ENCODE measurements at regions not wholly inside any gene's neighbourhood (a gene's known extent, or its start where the extent isn't known, plus 50 kb on each side); places are given as distances from the start of the nearest gene placed in this dataset.

DNA sequence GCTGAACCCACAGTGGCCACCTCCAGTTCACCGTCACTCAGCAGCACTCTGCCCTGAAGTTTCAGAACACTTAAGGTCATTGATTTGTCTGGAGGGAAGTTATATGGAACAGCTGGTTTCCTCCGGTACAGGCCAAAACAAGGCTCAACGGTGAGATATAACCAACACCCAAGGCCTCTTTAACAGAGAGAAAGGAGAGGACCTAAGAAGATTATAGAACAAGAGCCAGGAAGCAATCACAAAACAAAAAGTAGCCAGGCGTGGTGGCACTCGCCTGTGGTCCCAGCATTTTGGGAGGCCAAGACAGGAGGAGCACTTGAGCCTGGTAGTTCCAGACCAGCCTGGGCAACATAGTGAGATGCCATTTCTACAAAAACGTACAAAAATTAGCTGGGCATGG lies 290.7 kb downstream of the SKIDA1 start:
- 93% methylated on average over 6 of the region's 6 CpGs for WGBS
- Histone ChIP-seq H3K27ac (ENCODE audit: low read depth in 1 of 2, low read length in 1 of 2) (no peak overlapping the region), H3K9me3 (ENCODE audit: control insufficient read depth in 2 of 2, insufficient read depth in 1 of 2, low read length in 1 of 2) (no peaks in the 10 kb centered on the region), H3K4me3 (ENCODE audit: low read length in 2 of 2) (no peak overlapping the region), H3K27me3 (ENCODE audit: control insufficient read depth in 2 of 2, insufficient read depth in 1 of 2, low read length in 1 of 2) (no peaks in the 10 kb centered on the region), H3K36me3 (ENCODE audit: control insufficient read depth in 2 of 2, insufficient read depth in 2 of 2, low read length in 1 of 2) (no peaks in the 10 kb centered on the region), H3K4me1 (ENCODE audit: control insufficient read depth in 2 of 2, insufficient read depth in 2 of 2, low read length in 2 of 2) (no peaks in the 10 kb centered on the region)
- DNase-seq (ENCODE audit: low read depth in 6 of 9, low spot score in 9 of 9): no peak

- Histone ChIP-seq H3K9me3 (ENCODE audit: control insufficient read depth in 2 of 2, insufficient read depth in 1 of 2, low read length in 1 of 2) (no peaks in the 10 kb centered on the region), H3K36me3 (ENCODE audit: control insufficient read depth in 2 of 2, insufficient read depth in 2 of 2, low read length in 1 of 2) (no peaks in the 10 kb centered on the region), H3K27ac (ENCODE audit: low read depth in 1 of 2, low read length in 1 of 2) (no peak overlapping the region), H3K4me1 (ENCODE audit: control insufficient read depth in 2 of 2, insufficient read depth in 2 of 2, low read length in 2 of 2) (no peaks in the 10 kb centered on the region), H3K27me3 (ENCODE audit: control insufficient read depth in 2 of 2, insufficient read depth in 1 of 2, low read length in 1 of 2) (no peaks in the 10 kb centered on the region), H3K4me3 (ENCODE audit: low read length in 2 of 2) (no peak overlapping the region)
- no peak for DNase-seq (ENCODE audit: low read depth in 6 of 9, low spot score in 9 of 9)
Measured at GRCh38 chr10:21230219-21230618, 295.3 kb downstream of the SKIDA1 start.

GRCh38 chr10:21217748-21218367 lies 307.6 kb downstream of the SKIDA1 start:
- no peak for DNase-seq (ENCODE audit: low read depth in 6 of 9, low spot score in 9 of 9)
- Histone ChIP-seq H3K4me1 (ENCODE audit: control insufficient read depth in 2 of 2, insufficient read depth in 2 of 2, low read length in 2 of 2) (no peaks in the 10 kb centered on the region), H3K4me3 (ENCODE audit: low read length in 2 of 2) (no peak overlapping the region), H3K27ac (ENCODE audit: low read depth in 1 of 2, low read length in 1 of 2) (no peak overlapping the region), H3K9me3 (ENCODE audit: control insufficient read depth in 2 of 2, insufficient read depth in 1 of 2, low read length in 1 of 2) (no peaks in the 10 kb centered on the region), H3K27me3 (ENCODE audit: control insufficient read depth in 2 of 2, insufficient read depth in 1 of 2, low read length in 1 of 2) (no peaks in the 10 kb centered on the region), H3K36me3 (ENCODE audit: control insufficient read depth in 2 of 2, insufficient read depth in 2 of 2, low read length in 1 of 2) (no peaks in the 10 kb centered on the region)
- WGBS: 97% methylated on average over 10 of the region's 10 CpGs

- DNase-seq (ENCODE audit: low read depth in 6 of 9, low spot score in 9 of 9): peak in 2 of 9 donors; percentile 4 to 18
- Histone ChIP-seq H3K27me3 (ENCODE audit: control insufficient read depth in 2 of 2, insufficient read depth in 1 of 2, low read length in 1 of 2) (no peaks in the 10 kb centered on the region), H3K4me3 (ENCODE audit: low read length in 2 of 2) (no peak overlapping the region), H3K36me3 (ENCODE audit: control insufficient read depth in 2 of 2, insufficient read depth in 2 of 2, low read length in 1 of 2) (no peaks in the 10 kb centered on the region), H3K4me1 (ENCODE audit: control insufficient read depth in 2 of 2, insufficient read depth in 2 of 2, low read length in 2 of 2) (no peaks in the 10 kb centered on the region), H3K9me3 (ENCODE audit: control insufficient read depth in 2 of 2, insufficient read depth in 1 of 2, low read length in 1 of 2) (no peaks in the 10 kb centered on the region), H3K27ac (ENCODE audit: low read depth in 1 of 2, low read length in 1 of 2) (no peak overlapping the region)
- WGBS: 74% methylated on average over 3 of the region's 3 CpGs
Measured at GRCh38 chr10:21217107-21217506, 308.4 kb downstream of the SKIDA1 start.

- DNase-seq (ENCODE audit: low read depth in 6 of 9, low spot score in 9 of 9): no peak
- 98% methylated on average over 3 of the region's 3 CpGs for WGBS
- H3K9me3 ChIP-seq (ENCODE audit: control insufficient read depth in 2 of 2, insufficient read depth in 1 of 2, low read length in 1 of 2): no peaks in the 10 kb centered on the region
- H3K27me3 ChIP-seq (ENCODE audit: control insufficient read depth in 2 of 2, insufficient read depth in 1 of 2, low read length in 1 of 2): no peaks in the 10 kb centered on the region
- no peak overlapping the region for H3K27ac ChIP-seq (ENCODE audit: low read depth in 1 of 2, low read length in 1 of 2)
- no peaks in the 10 kb centered on the region for H3K4me1 ChIP-seq (ENCODE audit: control insufficient read depth in 2 of 2, insufficient read depth in 2 of 2, low read length in 2 of 2)
- no peak overlapping the region for H3K4me3 ChIP-seq (ENCODE audit: low read length in 2 of 2)
- no peaks in the 10 kb centered on the region for H3K36me3 ChIP-seq (ENCODE audit: control insufficient read depth in 2 of 2, insufficient read depth in 2 of 2, low read length in 1 of 2)
Measured at GRCh38 chr10:21214329-21214728, 311.2 kb downstream of the SKIDA1 start.

- Histone ChIP-seq H3K27me3 (ENCODE audit: control insufficient read depth in 2 of 2, insufficient read depth in 1 of 2, low read length in 1 of 2) (no peaks in the 10 kb centered on the region), H3K27ac (ENCODE audit: low read depth in 1 of 2, low read length in 1 of 2) (no peak overlapping the region), H3K9me3 (ENCODE audit: control insufficient read depth in 2 of 2, insufficient read depth in 1 of 2, low read length in 1 of 2) (no peaks in the 10 kb centered on the region), H3K36me3 (ENCODE audit: control insufficient read depth in 2 of 2, insufficient read depth in 2 of 2, low read length in 1 of 2) (no peaks in the 10 kb centered on the region), H3K4me1 (ENCODE audit: control insufficient read depth in 2 of 2, insufficient read depth in 2 of 2, low read length in 2 of 2) (no peaks in the 10 kb centered on the region), H3K4me3 (ENCODE audit: low read length in 2 of 2) (no peak overlapping the region)
- no peak for DNase-seq (ENCODE audit: low read depth in 6 of 9, low spot score in 9 of 9)
- WGBS: 97% methylated on average over 6 of the region's 6 CpGs
Measured at GRCh38 chr10:21213381-21213780, 312.1 kb downstream of the SKIDA1 start.

GRCh38 chr10:21212912-21213311 lies 312.6 kb downstream of the SKIDA1 start:
- Histone ChIP-seq H3K4me1 (ENCODE audit: control insufficient read depth in 2 of 2, insufficient read depth in 2 of 2, low read length in 2 of 2) (no peaks in the 10 kb centered on the region), H3K9me3 (ENCODE audit: control insufficient read depth in 2 of 2, insufficient read depth in 1 of 2, low read length in 1 of 2) (no peaks in the 10 kb centered on the region), H3K27me3 (ENCODE audit: control insufficient read depth in 2 of 2, insufficient read depth in 1 of 2, low read length in 1 of 2) (no peaks in the 10 kb centered on the region), H3K4me3 (ENCODE audit: low read length in 2 of 2) (no peak overlapping the region), H3K36me3 (ENCODE audit: control insufficient read depth in 2 of 2, insufficient read depth in 2 of 2, low read length in 1 of 2) (no peaks in the 10 kb centered on the region), H3K27ac (ENCODE audit: low read depth in 1 of 2, low read length in 1 of 2) (no peak overlapping the region)
- WGBS: 98% methylated on average over 5 of the region's 5 CpGs
- no peak for DNase-seq (ENCODE audit: low read depth in 6 of 9, low spot score in 9 of 9)

- DNase-seq (ENCODE audit: low read depth in 6 of 9, low spot score in 9 of 9): no peak
- H3K36me3 ChIP-seq (ENCODE audit: control insufficient read depth in 2 of 2, insufficient read depth in 2 of 2, low read length in 1 of 2): no peaks in the 10 kb centered on the region
- no peaks in the 10 kb centered on the region for H3K27me3 ChIP-seq (ENCODE audit: control insufficient read depth in 2 of 2, insufficient read depth in 1 of 2, low read length in 1 of 2)
- H3K4me1 ChIP-seq (ENCODE audit: control insufficient read depth in 2 of 2, insufficient read depth in 2 of 2, low read length in 2 of 2): no peaks in the 10 kb centered on the region
- H3K4me3 ChIP-seq (ENCODE audit: low read length in 2 of 2): no peak overlapping the region
- no peaks in the 10 kb centered on the region for H3K9me3 ChIP-seq (ENCODE audit: control insufficient read depth in 2 of 2, insufficient read depth in 1 of 2, low read length in 1 of 2)
- WGBS: 45% methylated on average over 11 of the region's 11 CpGs
- H3K27ac ChIP-seq (ENCODE audit: low read depth in 1 of 2, low read length in 1 of 2): no peak overlapping the region
Measured at GRCh38 chr10:21212348-21212747, 313.1 kb downstream of the SKIDA1 start.

DNA sequence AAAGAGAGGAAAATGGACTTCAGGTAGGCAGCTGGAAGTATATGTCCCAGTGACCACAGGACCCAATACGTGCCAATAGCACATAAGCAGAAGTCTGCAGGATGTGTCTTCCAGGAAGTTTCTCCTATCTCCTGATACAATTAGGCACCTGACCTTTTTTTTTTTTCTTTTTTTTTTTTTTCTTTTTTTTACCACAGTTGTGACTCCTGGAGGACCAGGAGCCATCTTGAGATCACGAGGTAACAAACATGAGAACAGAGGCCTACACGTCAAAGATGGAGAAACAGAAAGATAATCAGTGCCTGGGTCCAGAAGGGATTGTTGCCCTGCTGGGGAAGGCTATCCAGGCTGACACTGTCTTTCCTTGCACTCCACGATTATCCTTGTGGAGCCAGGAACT lies 312.4 kb upstream of the NEBL start:
- DNase-seq (ENCODE audit: low read depth in 6 of 9, low spot score in 9 of 9): no peak
- WGBS: 95% methylated on average over 4 of the region's 4 CpGs
- no peaks in the 10 kb centered on the region for H3K4me1 ChIP-seq (ENCODE audit: control insufficient read depth in 2 of 2, insufficient read depth in 2 of 2, low read length in 2 of 2)
- H3K9me3 ChIP-seq (ENCODE audit: control insufficient read depth in 2 of 2, insufficient read depth in 1 of 2, low read length in 1 of 2): no peaks in the 10 kb centered on the region
- no peaks in the 10 kb centered on the region for H3K36me3 ChIP-seq (ENCODE audit: control insufficient read depth in 2 of 2, insufficient read depth in 2 of 2, low read length in 1 of 2)
- H3K27ac ChIP-seq (ENCODE audit: low read depth in 1 of 2, low read length in 1 of 2): no peak overlapping the region
- no peak overlapping the region for H3K4me3 ChIP-seq (ENCODE audit: low read length in 2 of 2)
- no peaks in the 10 kb centered on the region for H3K27me3 ChIP-seq (ENCODE audit: control insufficient read depth in 2 of 2, insufficient read depth in 1 of 2, low read length in 1 of 2)

Data from thymus (tissue), 11 donors.